Adrenal gland (tissue), 5 donors: ENCODE measurements at regions not wholly inside any gene's neighbourhood (a gene's known extent, or its start where the extent isn't known, plus 50 kb on each side); places are given as distances from the start of the nearest gene placed in this dataset.

ENCODE experiments used
- POLR2A ChIP-seq, 2 donors: fragments of 450-650 bp; IDR thresholded peaks; one replicate each; pipeline ENCODE4 v1.6.1; 2017; ENCODE audit warnings: antibody characterized with exemption in 2 of 2, mild to moderate bottlenecking in 2 of 2, moderate library complexity in 1 of 2
- TF ChIP-seq, protein P1 (sequence below), 6 experiments: fragments of 450-650 bp in 4 of 6; fragments of 200-600 bp in 2 of 6; sonication (generic) in 1 of 6; IDR thresholded peaks; 1 replicate in 5 of 6; 2 replicates in 1 of 6; pipeline versions ENCODE4 v1.5.1 to v1.8.0; 2016 to 2021; ENCODE audit warnings: antibody characterized with exemption in 6 of 6, mild to moderate bottlenecking in 2 of 6, moderate library complexity in 1 of 6
- donor health status: DM: no; HTN: no; CAD: no.

DNA sequence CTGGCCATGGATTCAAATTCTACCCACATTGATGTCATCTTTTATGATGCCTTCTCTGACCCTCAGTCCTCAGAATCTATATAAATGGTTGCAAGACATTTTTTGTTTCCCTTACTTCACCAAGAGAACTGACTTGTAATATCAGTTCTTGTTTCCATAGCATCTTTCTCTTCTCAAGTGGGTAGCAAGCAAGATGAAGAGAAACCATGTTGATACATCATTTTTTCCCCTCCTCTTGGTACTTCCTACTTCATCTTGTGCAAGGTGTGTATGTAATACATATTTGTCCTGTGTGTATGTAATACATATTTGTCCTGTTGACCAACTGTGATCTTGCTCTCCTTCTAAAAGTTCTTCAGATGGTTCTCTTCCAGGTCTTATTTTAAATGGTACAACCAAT, 348.6 kb downstream of the PTEN start:
- TF ChIP-seq, protein P1, sequence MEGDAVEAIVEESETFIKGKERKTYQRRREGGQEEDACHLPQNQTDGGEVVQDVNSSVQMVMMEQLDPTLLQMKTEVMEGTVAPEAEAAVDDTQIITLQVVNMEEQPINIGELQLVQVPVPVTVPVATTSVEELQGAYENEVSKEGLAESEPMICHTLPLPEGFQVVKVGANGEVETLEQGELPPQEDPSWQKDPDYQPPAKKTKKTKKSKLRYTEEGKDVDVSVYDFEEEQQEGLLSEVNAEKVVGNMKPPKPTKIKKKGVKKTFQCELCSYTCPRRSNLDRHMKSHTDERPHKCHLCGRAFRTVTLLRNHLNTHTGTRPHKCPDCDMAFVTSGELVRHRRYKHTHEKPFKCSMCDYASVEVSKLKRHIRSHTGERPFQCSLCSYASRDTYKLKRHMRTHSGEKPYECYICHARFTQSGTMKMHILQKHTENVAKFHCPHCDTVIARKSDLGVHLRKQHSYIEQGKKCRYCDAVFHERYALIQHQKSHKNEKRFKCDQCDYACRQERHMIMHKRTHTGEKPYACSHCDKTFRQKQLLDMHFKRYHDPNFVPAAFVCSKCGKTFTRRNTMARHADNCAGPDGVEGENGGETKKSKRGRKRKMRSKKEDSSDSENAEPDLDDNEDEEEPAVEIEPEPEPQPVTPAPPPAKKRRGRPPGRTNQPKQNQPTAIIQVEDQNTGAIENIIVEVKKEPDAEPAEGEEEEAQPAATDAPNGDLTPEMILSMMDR (IDR thresholded peaks at IDR 0.05): no peak
- TF ChIP-seq POLR2A (IDR thresholded peaks at IDR 0.05): no peak
